ENCODE measurements at regions not wholly inside any gene's neighbourhood (a gene's known extent, or its start where the extent isn't known, plus 50 kb on each side); places are given as distances from the start of the nearest gene placed in this dataset.

DNA sequence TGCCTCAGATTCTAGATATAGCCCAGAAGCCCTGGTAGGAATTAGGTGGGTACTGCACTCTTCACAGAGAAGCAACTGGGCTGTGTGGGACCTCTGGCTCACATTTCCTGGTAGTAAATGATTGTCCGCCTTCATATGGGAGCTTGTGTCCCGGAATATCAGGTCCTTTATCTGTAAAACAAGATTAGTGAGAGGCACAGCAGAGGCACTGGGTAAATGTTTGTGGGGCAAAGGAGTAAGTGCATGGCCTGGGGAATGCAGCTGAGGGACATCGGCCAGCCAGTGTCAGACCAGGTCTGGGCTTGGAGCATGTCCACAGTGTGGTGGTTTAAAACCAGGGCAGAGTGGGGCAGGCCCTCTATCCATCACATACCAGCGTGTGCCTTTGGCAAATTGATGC lies 323.3 kb upstream of the ZMIZ1 start:
- DNase-seq (ENCODE audit: low spot score) = no peak
- no TSS peak for BruUV-seq (replicated peaks)
- Histone ChIP-seq H3K4me1 (ENCODE audit: insufficient read depth, low read length, poor library complexity, severe bottlenecking) (no peaks in the 10 kb centered on the region), H3K27ac (ENCODE audit: low read depth, low read length, poor library complexity, severe bottlenecking) (no peak overlapping the region), H3K9me3 (ENCODE audit: low read depth, low read length, poor library complexity, severe bottlenecking) (no peaks in the 10 kb centered on the region), H3K27me3 (replicated peaks; ENCODE audit: insufficient read depth, low read depth, low read length, poor library complexity) (peaks cover 4% of the 10 kb centered on the region), H3K4me3 (ENCODE audit: low read depth, low read length, poor library complexity, severe bottlenecking) (no peak overlapping the region), H3K36me3 (ENCODE audit: insufficient read depth, low read length, poor library complexity, severe bottlenecking) (no peaks in the 10 kb centered on the region)
- ChIA-PET CTCF (no interaction called here), POLR2A (ENCODE audit: low non-redundant PET) (no interaction called here)
- intact Hi-C loops (cut with micrococcal nuclease; ENCODE audit: unreplicated experiment) = no loop called here
- TF ChIP-seq EZH2 (IDR thresholded peaks at IDR 0.05; ENCODE audit: borderline replicate concordance, low read depth, low read length, poor library complexity, severe bottlenecking) = no peak

DNA sequence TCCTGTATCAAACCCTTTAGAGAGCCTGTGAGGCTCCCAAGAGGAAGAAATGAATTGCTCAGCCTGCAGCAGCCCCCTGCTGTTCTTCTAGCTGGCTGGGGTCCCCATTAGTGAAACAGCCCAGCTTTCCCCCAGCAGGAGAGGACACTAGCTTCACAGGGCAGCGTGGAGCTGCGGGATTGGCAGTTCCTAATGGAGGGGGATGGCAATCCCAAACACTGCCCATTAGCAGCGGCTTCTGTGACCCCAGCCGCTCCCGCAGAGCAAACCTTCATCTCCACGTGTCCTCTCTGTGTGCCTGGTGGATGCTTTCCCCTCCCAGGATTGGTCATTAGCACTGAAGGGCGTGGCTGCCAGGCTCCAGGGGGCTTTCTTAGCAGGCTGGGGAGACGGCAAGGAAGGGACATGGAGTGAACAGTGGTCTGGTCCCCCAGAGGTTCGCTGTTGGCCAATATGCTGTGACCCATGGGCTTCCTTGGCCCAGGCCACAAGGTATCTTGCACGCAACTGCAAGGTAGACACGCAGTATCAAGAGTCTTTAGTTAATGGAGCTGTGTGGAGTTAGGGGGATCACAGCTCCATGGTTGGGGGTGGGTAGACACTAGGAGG lies 322.5 kb upstream of the ZMIZ1 start:
- CTCF ChIA-PET = no interaction called here
- intact Hi-C loops (cut with micrococcal nuclease; ENCODE audit: unreplicated experiment) = no loop called here
- no peak overlapping the region for H3K4me3 ChIP-seq (ENCODE audit: low read depth, low read length, poor library complexity, severe bottlenecking)
- POLR2A ChIA-PET (ENCODE audit: low non-redundant PET) = no interaction called here
- BruUV-seq (replicated peaks) = no TSS peak
- no peaks in the 10 kb centered on the region for H3K9me3 ChIP-seq (ENCODE audit: low read depth, low read length, poor library complexity, severe bottlenecking)
- H3K4me1 ChIP-seq (ENCODE audit: insufficient read depth, low read length, poor library complexity, severe bottlenecking) = no peaks in the 10 kb centered on the region
- peaks cover 4% of the 10 kb centered on the region for H3K27me3 ChIP-seq (replicated peaks; ENCODE audit: insufficient read depth, low read depth, low read length, poor library complexity)
- TF ChIP-seq, protein P1, sequence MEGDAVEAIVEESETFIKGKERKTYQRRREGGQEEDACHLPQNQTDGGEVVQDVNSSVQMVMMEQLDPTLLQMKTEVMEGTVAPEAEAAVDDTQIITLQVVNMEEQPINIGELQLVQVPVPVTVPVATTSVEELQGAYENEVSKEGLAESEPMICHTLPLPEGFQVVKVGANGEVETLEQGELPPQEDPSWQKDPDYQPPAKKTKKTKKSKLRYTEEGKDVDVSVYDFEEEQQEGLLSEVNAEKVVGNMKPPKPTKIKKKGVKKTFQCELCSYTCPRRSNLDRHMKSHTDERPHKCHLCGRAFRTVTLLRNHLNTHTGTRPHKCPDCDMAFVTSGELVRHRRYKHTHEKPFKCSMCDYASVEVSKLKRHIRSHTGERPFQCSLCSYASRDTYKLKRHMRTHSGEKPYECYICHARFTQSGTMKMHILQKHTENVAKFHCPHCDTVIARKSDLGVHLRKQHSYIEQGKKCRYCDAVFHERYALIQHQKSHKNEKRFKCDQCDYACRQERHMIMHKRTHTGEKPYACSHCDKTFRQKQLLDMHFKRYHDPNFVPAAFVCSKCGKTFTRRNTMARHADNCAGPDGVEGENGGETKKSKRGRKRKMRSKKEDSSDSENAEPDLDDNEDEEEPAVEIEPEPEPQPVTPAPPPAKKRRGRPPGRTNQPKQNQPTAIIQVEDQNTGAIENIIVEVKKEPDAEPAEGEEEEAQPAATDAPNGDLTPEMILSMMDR (conservative IDR thresholded peaks at IDR 0.05; ENCODE audit: low read depth, low read length) = no peak
- no peak for TF ChIP-seq EZH2 (IDR thresholded peaks at IDR 0.05; ENCODE audit: borderline replicate concordance, low read depth, low read length, poor library complexity, severe bottlenecking)
- H3K27ac ChIP-seq (ENCODE audit: low read depth, low read length, poor library complexity, severe bottlenecking) = no peak overlapping the region
- no peaks in the 10 kb centered on the region for H3K36me3 ChIP-seq (ENCODE audit: insufficient read depth, low read length, poor library complexity, severe bottlenecking)
- no peak for DNase-seq (ENCODE audit: low spot score)

DNA sequence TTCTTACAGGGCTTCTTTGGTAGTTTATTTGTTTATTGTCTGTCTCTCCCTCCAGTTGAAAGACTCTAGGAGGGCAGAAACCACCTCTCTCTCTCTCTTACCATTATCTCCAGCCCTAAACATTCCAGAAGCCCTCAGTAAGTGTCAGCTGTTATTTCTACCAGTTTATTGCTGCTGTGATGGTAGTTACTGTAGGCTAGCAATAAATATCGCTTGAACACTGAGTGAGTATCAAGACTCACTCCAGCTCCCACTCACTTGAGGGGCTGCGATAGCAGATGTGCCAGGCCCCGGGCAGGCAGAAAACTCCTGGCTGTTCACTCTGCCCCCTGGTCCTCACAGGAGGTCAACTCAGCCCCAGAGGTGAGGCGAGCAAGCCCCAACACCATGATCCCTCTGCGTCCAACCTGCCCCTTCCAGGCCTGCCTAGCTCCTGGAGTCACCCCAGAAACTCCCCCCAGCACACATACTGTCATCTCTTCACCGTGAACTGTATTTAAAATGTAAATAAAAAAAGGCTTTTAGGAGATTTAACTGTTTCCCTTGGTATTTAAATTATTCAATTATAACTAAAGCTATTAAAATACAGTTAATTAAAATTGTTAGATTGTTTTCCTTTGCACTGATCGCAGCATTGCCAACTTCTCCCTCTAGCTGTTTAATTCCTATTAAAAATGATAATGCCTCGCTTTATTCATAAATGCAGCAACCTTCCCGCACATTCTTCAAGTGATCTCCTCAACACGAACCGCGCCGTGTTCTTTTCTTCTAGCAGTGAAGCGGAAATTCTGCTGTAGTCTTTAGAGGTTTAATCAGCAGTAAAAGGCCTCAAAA lies 321.1 kb upstream of the ZMIZ1 start:
- H3K36me3 ChIP-seq (ENCODE audit: insufficient read depth, low read length, poor library complexity, severe bottlenecking) = no peaks in the 10 kb centered on the region
- intact Hi-C loops (cut with micrococcal nuclease; ENCODE audit: unreplicated experiment) = no loop called here
- ChIA-PET POLR2A (ENCODE audit: low non-redundant PET) (no interaction called here), CTCF (no interaction called here)
- no peaks in the 10 kb centered on the region for H3K4me1 ChIP-seq (ENCODE audit: insufficient read depth, low read length, poor library complexity, severe bottlenecking)
- H3K4me3 ChIP-seq (ENCODE audit: low read depth, low read length, poor library complexity, severe bottlenecking) = no peak overlapping the region
- peaks cover 4% of the 10 kb centered on the region for H3K27me3 ChIP-seq (replicated peaks; ENCODE audit: insufficient read depth, low read depth, low read length, poor library complexity)
- TF ChIP-seq, protein P1 (conservative IDR thresholded peaks at IDR 0.05; ENCODE audit: low read depth, low read length) = no peak
- no peak for TF ChIP-seq EZH2 (IDR thresholded peaks at IDR 0.05; ENCODE audit: borderline replicate concordance, low read depth, low read length, poor library complexity, severe bottlenecking)
- DNase-seq (ENCODE audit: low spot score) = no peak
- H3K9me3 ChIP-seq (ENCODE audit: low read depth, low read length, poor library complexity, severe bottlenecking) = no peaks in the 10 kb centered on the region
- no peak overlapping the region for H3K27ac ChIP-seq (ENCODE audit: low read depth, low read length, poor library complexity, severe bottlenecking)
- BruUV-seq (replicated peaks) = no TSS peak

GRCh38 chr10:78748235-78748533 lies 320.6 kb upstream of the ZMIZ1 start:
- ChIA-PET CTCF (no interaction called here), POLR2A (ENCODE audit: low non-redundant PET) (no interaction called here)
- intact Hi-C loops (cut with micrococcal nuclease; ENCODE audit: unreplicated experiment) = no loop called here
- Histone ChIP-seq H3K36me3 (ENCODE audit: insufficient read depth, low read length, poor library complexity, severe bottlenecking) (no peaks in the 10 kb centered on the region), H3K27ac (ENCODE audit: low read depth, low read length, poor library complexity, severe bottlenecking) (no peak overlapping the region), H3K9me3 (ENCODE audit: low read depth, low read length, poor library complexity, severe bottlenecking) (no peaks in the 10 kb centered on the region), H3K4me1 (ENCODE audit: insufficient read depth, low read length, poor library complexity, severe bottlenecking) (no peaks in the 10 kb centered on the region), H3K4me3 (ENCODE audit: low read depth, low read length, poor library complexity, severe bottlenecking) (no peak overlapping the region), H3K27me3 (replicated peaks; ENCODE audit: insufficient read depth, low read depth, low read length, poor library complexity) (peaks cover 4% of the 10 kb centered on the region)
- DNase-seq (ENCODE audit: low spot score) = no peak
- no peak for TF ChIP-seq EZH2 (IDR thresholded peaks at IDR 0.05; ENCODE audit: borderline replicate concordance, low read depth, low read length, poor library complexity, severe bottlenecking)
- TF ChIP-seq, protein P1 (conservative IDR thresholded peaks at IDR 0.05; ENCODE audit: low read depth, low read length) = no peak
- no TSS peak for BruUV-seq (replicated peaks)
